RWPE2 (cell line): ENCODE measurements at regions not wholly inside any gene's neighbourhood (a gene's known extent, or its start where the extent isn't known, plus 50 kb on each side); places are given as distances from the start of the nearest gene placed in this dataset.

Experiments
- ATAC-seq: fragments of 200-7000 bp; cut with Tn5 transposase; 3 replicates; pipeline ENCODE4 v1.9.1; 2021; ENCODE audit warnings: low read depth
- DNase-seq: peaks from one replicate; pipeline ENCODE4 v3.0.0-alpha.2; 2020; ENCODE audit warnings: low spot score
- H3K27ac ChIP-seq: fragments of 450-650 bp; 2 replicates; pipeline ENCODE4 v1.5.1; 2017; ENCODE audit warnings: mild to moderate bottlenecking; ENCODE audit not compliant: poor library complexity, severe bottlenecking
- H3K27me3 ChIP-seq: fragments of 250-450 bp; sonication (Bioruptor Pico); 2 replicates; pipeline ENCODE4 v1.5.1; 2021; ENCODE audit warnings: mild to moderate bottlenecking, moderate library complexity; ENCODE audit not compliant: insufficient read depth, poor library complexity, severe bottlenecking
- H3K36me3 ChIP-seq: fragments of 250-450 bp; sonication (Bioruptor Pico); 2 replicates; pipeline ENCODE4 v1.5.1; 2020; ENCODE audit warnings: low read depth, mild to moderate bottlenecking, moderate library complexity
- H3K4me1 ChIP-seq: fragments of 250-450 bp; sonication (Bioruptor Pico); 2 replicates; pipeline ENCODE4 v1.5.1; 2021; ENCODE audit warnings: mild to moderate bottlenecking, moderate library complexity; ENCODE audit not compliant: insufficient read depth, poor library complexity, severe bottlenecking
- H3K4me3 ChIP-seq: fragments of 250-450 bp; sonication (Bioruptor Pico); 2 replicates; pipeline ENCODE4 v1.5.1; 2021; ENCODE audit warnings: mild to moderate bottlenecking, moderate library complexity; ENCODE audit not compliant: severe bottlenecking
- H3K9me3 ChIP-seq: fragments of 250-450 bp; sonication (Bioruptor Pico); 2 replicates; pipeline ENCODE4 v1.5.1; 2021; ENCODE audit warnings: mild to moderate bottlenecking, moderate library complexity; ENCODE audit not compliant: severe bottlenecking
- TF ChIP-seq, protein P1 (sequence below): fragments of 450-650 bp; IDR thresholded peaks from one replicate; pipeline ENCODE4 v1.5.1; 2017; ENCODE audit warnings: mild to moderate bottlenecking, moderate library complexity; ENCODE audit not compliant: poor library complexity, severe bottlenecking

DNA sequence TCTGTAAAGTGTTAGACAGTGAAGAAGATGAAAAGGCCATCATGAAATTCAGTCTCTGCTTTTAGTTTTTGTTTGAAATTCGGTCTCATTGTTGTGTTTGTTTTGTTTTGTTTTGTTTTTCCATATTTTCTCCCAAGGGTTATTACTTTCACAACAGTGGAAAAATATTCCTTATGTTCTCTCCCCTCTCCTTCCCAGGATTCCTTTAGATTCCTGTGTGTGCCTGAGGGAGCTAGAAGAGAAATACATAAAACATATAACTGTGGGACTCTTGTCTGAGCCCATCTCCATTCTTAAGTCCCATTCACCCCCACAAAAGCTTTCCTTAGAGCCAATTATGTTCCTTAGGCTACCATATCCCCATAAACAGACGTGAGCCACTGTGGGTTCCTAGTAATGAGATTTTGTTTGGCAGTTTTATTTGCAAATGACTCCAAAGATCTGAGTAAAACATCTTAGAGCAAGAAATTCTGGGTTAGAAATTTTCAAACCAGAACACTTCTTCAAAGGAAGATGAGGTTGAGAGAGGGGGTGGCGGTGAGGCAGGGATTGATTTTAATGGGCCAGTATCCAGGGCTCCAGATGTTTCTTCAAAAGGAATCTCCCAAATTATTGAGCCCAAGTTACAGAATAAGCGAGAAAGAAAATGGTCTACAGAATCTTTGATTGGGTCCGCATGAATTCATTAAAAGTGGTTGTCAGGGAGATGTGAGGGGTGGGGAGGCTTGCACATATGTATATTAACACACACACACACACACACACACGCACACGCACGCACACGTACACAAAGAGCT, 157.8 kb upstream of the TNP1 start:
- H3K4me3 ChIP-seq, result no peak overlapping the region
- H3K27me3 ChIP-seq, result no peaks in the 10 kb centered on the region
- H3K4me1 ChIP-seq, result no peaks in the 10 kb centered on the region
- DNase-seq (no peak), ATAC-seq (no peak)
- no peaks in the 10 kb centered on the region for H3K36me3 ChIP-seq
- H3K9me3 ChIP-seq, result no peaks in the 10 kb centered on the region
- H3K27ac ChIP-seq, result no peak overlapping the region
- TF ChIP-seq, protein P1, sequence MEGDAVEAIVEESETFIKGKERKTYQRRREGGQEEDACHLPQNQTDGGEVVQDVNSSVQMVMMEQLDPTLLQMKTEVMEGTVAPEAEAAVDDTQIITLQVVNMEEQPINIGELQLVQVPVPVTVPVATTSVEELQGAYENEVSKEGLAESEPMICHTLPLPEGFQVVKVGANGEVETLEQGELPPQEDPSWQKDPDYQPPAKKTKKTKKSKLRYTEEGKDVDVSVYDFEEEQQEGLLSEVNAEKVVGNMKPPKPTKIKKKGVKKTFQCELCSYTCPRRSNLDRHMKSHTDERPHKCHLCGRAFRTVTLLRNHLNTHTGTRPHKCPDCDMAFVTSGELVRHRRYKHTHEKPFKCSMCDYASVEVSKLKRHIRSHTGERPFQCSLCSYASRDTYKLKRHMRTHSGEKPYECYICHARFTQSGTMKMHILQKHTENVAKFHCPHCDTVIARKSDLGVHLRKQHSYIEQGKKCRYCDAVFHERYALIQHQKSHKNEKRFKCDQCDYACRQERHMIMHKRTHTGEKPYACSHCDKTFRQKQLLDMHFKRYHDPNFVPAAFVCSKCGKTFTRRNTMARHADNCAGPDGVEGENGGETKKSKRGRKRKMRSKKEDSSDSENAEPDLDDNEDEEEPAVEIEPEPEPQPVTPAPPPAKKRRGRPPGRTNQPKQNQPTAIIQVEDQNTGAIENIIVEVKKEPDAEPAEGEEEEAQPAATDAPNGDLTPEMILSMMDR, result no peak

DNA sequence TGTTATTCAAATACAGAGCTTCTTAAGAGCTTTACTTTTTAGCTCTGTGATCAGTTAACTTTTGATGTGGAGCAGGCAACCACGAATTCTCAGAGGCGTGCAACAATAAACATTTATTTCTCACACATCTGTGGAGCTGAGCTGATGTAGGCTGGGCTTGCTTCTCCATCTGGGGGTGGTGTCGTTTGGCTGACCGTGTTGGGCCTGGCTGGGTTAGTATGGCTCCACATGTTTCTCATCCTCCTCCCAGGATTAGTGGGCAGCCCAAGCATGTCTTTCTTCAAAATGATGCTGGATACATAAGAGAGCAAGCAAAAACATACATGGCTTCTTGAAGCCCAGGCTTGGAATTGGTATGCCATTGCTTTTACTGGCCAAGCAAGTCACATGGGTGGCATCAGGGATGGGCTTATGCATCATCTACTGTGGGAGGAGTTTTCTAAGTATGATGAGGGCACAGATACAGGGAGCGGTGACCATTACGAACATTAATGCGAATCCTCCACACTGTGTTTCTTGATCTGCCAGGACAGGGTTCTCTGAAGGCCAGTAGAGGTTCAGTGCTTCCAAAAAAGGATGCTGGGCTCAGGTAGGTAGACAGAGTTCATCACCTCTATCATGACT, 157.0 kb upstream of the TNP1 start:
- TF ChIP-seq, protein P1, result no peak
- no peak for ATAC-seq

DNA sequence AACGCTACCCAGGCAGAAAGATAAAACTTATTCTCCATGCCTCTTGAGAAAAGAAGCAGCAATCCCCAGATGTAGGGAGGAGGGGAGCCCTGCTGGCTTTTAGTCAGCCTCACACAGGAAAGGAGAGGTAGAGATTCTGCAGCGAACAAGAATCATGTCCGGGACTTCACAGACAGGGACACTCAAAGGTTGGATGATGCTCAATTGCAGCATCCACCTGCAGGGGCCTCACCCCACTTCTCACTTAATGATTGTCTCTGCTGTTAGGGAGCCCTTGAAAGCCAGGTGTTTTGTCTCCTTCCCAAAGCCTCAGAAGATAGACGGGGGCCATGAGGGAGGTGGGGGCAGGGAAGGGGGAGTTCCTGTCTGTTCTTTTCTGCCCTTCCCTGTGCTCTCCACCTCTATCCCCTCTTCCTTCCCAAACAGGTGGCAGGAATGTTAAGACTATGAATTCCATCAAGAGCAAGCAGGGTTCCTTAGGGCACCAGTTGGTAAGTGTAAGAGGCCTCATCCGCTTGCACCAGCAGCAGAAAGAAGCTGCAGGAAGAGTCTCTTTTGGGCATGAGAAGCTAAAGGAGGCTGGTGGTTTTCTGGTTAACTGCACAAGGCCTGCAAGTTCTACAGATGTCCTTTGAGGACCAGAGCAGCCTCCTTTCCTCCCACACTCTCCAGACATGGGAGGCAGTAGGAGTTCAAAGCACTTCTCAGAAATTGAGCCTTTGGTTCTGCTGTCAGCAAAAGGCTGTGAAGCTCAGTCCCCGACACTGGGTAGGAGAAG, 154.7 kb upstream of the TNP1 start:
- no peak for DNase-seq
- Histone ChIP-seq H3K9me3 (no peaks in the 10 kb centered on the region), H3K4me3 (no peak overlapping the region), H3K4me1 (no peaks in the 10 kb centered on the region), H3K27me3 (no peaks in the 10 kb centered on the region), H3K36me3 (no peaks in the 10 kb centered on the region), H3K27ac (no peak overlapping the region)
- TF ChIP-seq, protein P1, result no peak
- ATAC-seq, result no peak

More for the DNA sequence above, 157.0 kb upstream of the TNP1 start:
- Histone ChIP-seq H3K4me1 (no peaks in the 10 kb centered on the region), H3K36me3 (no peaks in the 10 kb centered on the region), H3K27ac (no peak overlapping the region), H3K27me3 (no peaks in the 10 kb centered on the region), H3K9me3 (no peaks in the 10 kb centered on the region), H3K4me3 (no peak overlapping the region)
- no peak for DNase-seq

DNA sequence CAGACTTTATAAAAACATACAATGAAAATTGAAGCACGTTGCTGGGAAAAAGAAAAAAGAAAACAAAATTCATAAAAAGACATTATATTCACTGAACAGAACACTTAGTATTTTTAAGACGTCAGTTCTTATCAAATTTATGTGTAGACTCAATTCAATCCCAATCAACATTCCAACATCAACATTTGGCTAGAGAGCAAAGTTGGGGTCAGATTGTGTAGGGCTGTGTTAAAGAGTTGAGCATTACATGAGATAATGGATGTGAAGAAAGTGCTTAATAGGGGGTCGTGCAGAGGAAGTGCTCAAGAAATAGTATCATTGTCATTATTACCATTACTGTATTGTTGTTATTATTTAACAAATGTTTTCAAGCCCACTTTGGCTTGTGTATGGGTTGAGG, 154.1 kb upstream of the TNP1 start:
- ATAC-seq, result no peak
- Histone ChIP-seq H3K36me3 (no peaks in the 10 kb centered on the region), H3K4me3 (no peak overlapping the region), H3K27me3 (no peaks in the 10 kb centered on the region), H3K27ac (no peak overlapping the region), H3K9me3 (no peaks in the 10 kb centered on the region), H3K4me1 (no peaks in the 10 kb centered on the region)
- TF ChIP-seq, protein P1, result no peak
- no peak for DNase-seq
